A673 (cell line): ENCODE measurements at regions not wholly inside any gene's neighbourhood (a gene's known extent, or its start where the extent isn't known, plus 50 kb on each side); places are given as distances from the start of the nearest gene placed in this dataset.

ENCODE experiments used
- BruUV-seq: library from RNA; stranded (reverse); fragments of 400-500 nt; replicated peaks from 2 replicates; lab custom pipeline; 2021; lab: Mats Ljungman, UMichigan
- CTCF ChIA-PET: fragments of 300-600 bp; sonication (Branson Sonifier 250); formaldehyde crosslinking; loops from one replicate; lab custom pipeline; 2022; ENCODE audit warnings: antibody characterized with exemption; lab: Charles Lee
- POLR2A ChIA-PET: fragments of 300-600 bp; sonication (Branson Sonifier 250); formaldehyde crosslinking; loops from one replicate; lab custom pipeline; 2022; ENCODE audit warnings: antibody characterized with exemption; ENCODE audit not compliant: low non-redundant PET; lab: Charles Lee
- DNase-seq: peaks from one replicate; pipeline ENCODE4 v3.0.0-alpha.2; 2015; ENCODE audit warnings: low spot score
- H3K27ac ChIP-seq: fragments of 200-600 bp; sonication (generic); 2 replicates; pipeline ENCODE4 v1.5.1; 2016; ENCODE audit warnings: mixed run types, low read depth, mild to moderate bottlenecking, mixed read lengths, antibody characterized with exemption, low read length; ENCODE audit not compliant: poor library complexity, severe bottlenecking
- H3K27me3 ChIP-seq: fragments of 200-600 bp; sonication (generic); replicated peaks from 2 replicates; pipeline ENCODE4 v1.6.1; 2017; ENCODE audit warnings: mixed run types, low read depth, mild to moderate bottlenecking, mixed read lengths, antibody characterized with exemption, low read length; ENCODE audit not compliant: insufficient read depth, poor library complexity
- H3K36me3 ChIP-seq: fragments of 200-600 bp; sonication (generic); 2 replicates; pipeline ENCODE4 v1.6.1; 2016; ENCODE audit warnings: mixed run types, mild to moderate bottlenecking, mixed read lengths, antibody characterized with exemption, low read length; ENCODE audit not compliant: insufficient read depth, poor library complexity, severe bottlenecking
- H3K4me1 ChIP-seq: fragments of 200-600 bp; sonication (generic); 2 replicates; pipeline ENCODE4 v1.6.1; 2017; ENCODE audit warnings: mixed run types, mild to moderate bottlenecking, mixed read lengths, antibody characterized with exemption, low read length; ENCODE audit not compliant: insufficient read depth, poor library complexity, severe bottlenecking
- H3K4me3 ChIP-seq: fragments of 200-600 bp; sonication (generic); 2 replicates; pipeline ENCODE4 v1.5.1; 2016; ENCODE audit warnings: low read depth, mixed run types, mild to moderate bottlenecking, mixed read lengths, low read length; ENCODE audit not compliant: poor library complexity, severe bottlenecking
- H3K9me3 ChIP-seq: fragments of 200-600 bp; sonication (generic); 2 replicates; pipeline ENCODE4 v1.6.1; 2016; ENCODE audit warnings: mixed run types, low read depth, mild to moderate bottlenecking, mixed read lengths, antibody characterized with exemption, low read length; ENCODE audit not compliant: poor library complexity, severe bottlenecking
- EZH2 ChIP-seq: fragments of 200-600 bp; sonication (generic); IDR thresholded peaks from 2 replicates; pipeline ENCODE4 v1.6.1; 2017; ENCODE audit warnings: borderline replicate concordance, low read depth, mild to moderate bottlenecking, mixed read lengths, antibody characterized with exemption, low read length; ENCODE audit not compliant: poor library complexity, severe bottlenecking
- intact Hi-C: fragments of 100-400 bp; cut with micrococcal nuclease; formaldehyde crosslinking; loops from one replicate; pipeline ENCODE4 v1.10.0; 2022; ENCODE audit not compliant: unreplicated experiment
- TF ChIP-seq, protein P1 (sequence below): fragments of 300-800, 200-600 bp; sonication (generic); conservative IDR thresholded peaks from 2 replicates; pipeline ENCODE4 v1.5.1; 2017; ENCODE audit warnings: low read depth, mild to moderate bottlenecking, antibody characterized with exemption, low read length, moderate library complexity, mixed read lengths

- no peaks in the 10 kb centered on the region for H3K27me3 ChIP-seq
- no peak for TF ChIP-seq EZH2
- TF ChIP-seq, protein P1, sequence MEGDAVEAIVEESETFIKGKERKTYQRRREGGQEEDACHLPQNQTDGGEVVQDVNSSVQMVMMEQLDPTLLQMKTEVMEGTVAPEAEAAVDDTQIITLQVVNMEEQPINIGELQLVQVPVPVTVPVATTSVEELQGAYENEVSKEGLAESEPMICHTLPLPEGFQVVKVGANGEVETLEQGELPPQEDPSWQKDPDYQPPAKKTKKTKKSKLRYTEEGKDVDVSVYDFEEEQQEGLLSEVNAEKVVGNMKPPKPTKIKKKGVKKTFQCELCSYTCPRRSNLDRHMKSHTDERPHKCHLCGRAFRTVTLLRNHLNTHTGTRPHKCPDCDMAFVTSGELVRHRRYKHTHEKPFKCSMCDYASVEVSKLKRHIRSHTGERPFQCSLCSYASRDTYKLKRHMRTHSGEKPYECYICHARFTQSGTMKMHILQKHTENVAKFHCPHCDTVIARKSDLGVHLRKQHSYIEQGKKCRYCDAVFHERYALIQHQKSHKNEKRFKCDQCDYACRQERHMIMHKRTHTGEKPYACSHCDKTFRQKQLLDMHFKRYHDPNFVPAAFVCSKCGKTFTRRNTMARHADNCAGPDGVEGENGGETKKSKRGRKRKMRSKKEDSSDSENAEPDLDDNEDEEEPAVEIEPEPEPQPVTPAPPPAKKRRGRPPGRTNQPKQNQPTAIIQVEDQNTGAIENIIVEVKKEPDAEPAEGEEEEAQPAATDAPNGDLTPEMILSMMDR: peak; percentile 71
- no peak overlapping the region for H3K4me3 ChIP-seq
- H3K4me1 ChIP-seq: peaks cover 12% of the 10 kb centered on the region
- H3K27ac ChIP-seq: no peak overlapping the region
- ChIA-PET CTCF (interaction anchor here (0.5 to 1.6 kb wide), 7 partner anchors 23 to 956 kb away, joined by 3 to 8 read pairs (median 3); a partner anchor contains a TSS), POLR2A (interaction anchor here (0.5 kb wide), 1 partner anchor 131 kb away, joined by 3 read pairs; no protein-coding TSS in a partner anchor)
- H3K36me3 ChIP-seq: no peaks in the 10 kb centered on the region
- intact Hi-C loops: loop anchor here (10.0 kb wide), 1 partner anchor 131 kb away; no protein-coding TSS in a partner anchor
- no TSS peak for BruUV-seq
- DNase-seq: peak; percentile 90
- H3K9me3 ChIP-seq: no peaks in the 10 kb centered on the region
Measured at GRCh38 chr12:54725233-54725843, 77.2 kb upstream of the DCD start.

GRCh38 chr12:54723379-54724256, 75.5 kb upstream of the DCD start:
- TF ChIP-seq EZH2: no peak
- TF ChIP-seq, protein P1: peak; percentile 71
- intact Hi-C loops: loop anchor here (10.0 kb wide), 1 partner anchor 129 kb away; no protein-coding TSS in a partner anchor
- Histone ChIP-seq H3K27ac (no peak overlapping the region), H3K27me3 (no peaks in the 10 kb centered on the region), H3K9me3 (no peaks in the 10 kb centered on the region), H3K36me3 (no peaks in the 10 kb centered on the region), H3K4me3 (no peak overlapping the region), H3K4me1 (peaks cover 12% of the 10 kb centered on the region)
- CTCF ChIA-PET: interaction anchor here (0.6 to 1.6 kb wide), 6 partner anchors 15 to 915 kb away, joined by 3 to 8 read pairs (median 4); no protein-coding TSS in a partner anchor
- no TSS peak for BruUV-seq
- POLR2A ChIA-PET: no interaction called here
- DNase-seq: peak; percentile 75

DNA sequence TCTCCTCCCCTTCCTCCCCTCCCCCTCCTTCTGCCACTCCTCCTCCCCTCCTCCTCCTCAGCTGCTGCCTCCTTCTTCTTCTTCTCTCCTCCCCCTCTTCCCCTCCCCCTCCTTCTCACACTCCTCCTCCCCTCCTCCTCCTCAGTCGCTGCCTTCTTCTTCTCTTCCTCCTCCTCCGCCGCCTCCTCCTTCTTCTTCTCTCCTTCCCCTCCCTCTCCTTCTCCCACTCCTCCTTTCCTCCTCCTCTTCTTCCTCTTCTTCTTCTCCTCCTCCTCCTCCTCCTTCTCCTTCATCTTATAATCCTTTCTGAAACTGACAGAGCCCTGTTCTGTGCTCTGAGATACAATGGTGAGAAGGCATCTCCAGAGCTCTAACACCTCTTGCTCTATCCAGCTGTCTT, 73.1 kb upstream of the DCD start:
- intact Hi-C loops: loop anchor here (10.0 kb wide), 1 partner anchor 127 kb away; no protein-coding TSS in a partner anchor
- no peaks in the 10 kb centered on the region for H3K9me3 ChIP-seq
- H3K4me3 ChIP-seq: no peak overlapping the region
- peaks cover 12% of the 10 kb centered on the region for H3K4me1 ChIP-seq
- no peak for DNase-seq
- POLR2A ChIA-PET: no interaction called here
- no TSS peak for BruUV-seq
- no peaks in the 10 kb centered on the region for H3K36me3 ChIP-seq
- CTCF ChIA-PET: interaction anchor here (0.6 kb wide), 1 partner anchor 13 kb away, joined by 3 read pairs; no protein-coding TSS in a partner anchor
- H3K27me3 ChIP-seq: no peaks in the 10 kb centered on the region
- H3K27ac ChIP-seq: no peak overlapping the region
- TF ChIP-seq EZH2: no peak
- TF ChIP-seq, protein P1: no peak
